PC-9 (cell line): ENCODE measurements at regions not wholly inside any gene's neighbourhood (a gene's known extent, or its start where the extent isn't known, plus 50 kb on each side); places are given as distances from the start of the nearest gene placed in this dataset.

ENCODE experiments used
- BruUV-seq: library from RNA; stranded (reverse); fragments of 400-500 nt; replicated peaks from 2 replicates; lab custom pipeline; 2021; lab: Mats Ljungman, UMichigan
- CTCF ChIA-PET: fragments of 300-600 bp; sonication (Branson Sonifier 250); formaldehyde crosslinking; loops from one replicate; lab custom pipeline; 2022; ENCODE audit warnings: antibody characterized with exemption; lab: Charles Lee
- POLR2A ChIA-PET: fragments of 300-600 bp; sonication (Branson Sonifier 250); formaldehyde crosslinking; loops from one replicate; lab custom pipeline; 2022; ENCODE audit warnings: antibody characterized with exemption; ENCODE audit not compliant: unreplicated experiment; lab: Charles Lee
- DNase-seq, 2 experiments: peaks; one replicate each; pipeline versions ENCODE4 v3.0.0 to v3.0.0-alpha.2; 2015 to 2022; ENCODE audit warnings: mixed read lengths in 1 of 2
- H2AFZ ChIP-seq: fragments of 200-600 bp; sonication (generic); 2 replicates; pipeline ENCODE4 v1.8.1; 2017; ENCODE audit warnings: antibody characterized with exemption
- H3F3A ChIP-seq: fragments of 200-600 bp; sonication (generic); 2 replicates; pipeline ENCODE4 v1.8.1; 2017; ENCODE audit warnings: antibody characterized with exemption, mild to moderate bottlenecking, low read depth; ENCODE audit not compliant: insufficient read depth
- H3K27ac ChIP-seq: fragments of 200-600 bp; sonication (generic); 2 replicates; pipeline ENCODE4 v1.6.1; 2016; ENCODE audit warnings: mixed run types
- H3K27me3 ChIP-seq: fragments of 200-600 bp; sonication (generic); 2 replicates; pipeline ENCODE4 v1.6.1; 2016; ENCODE audit warnings: low read depth, mixed run types; ENCODE audit not compliant: insufficient read depth
- H3K36me3 ChIP-seq: fragments of 200-600 bp; sonication (generic); 2 replicates; pipeline ENCODE4 v1.6.1; 2016; ENCODE audit warnings: low read depth, mixed run types
- H3K4me1 ChIP-seq: fragments of 200-600 bp; sonication (generic); replicated peaks from 2 replicates; pipeline ENCODE4 v1.6.1; 2016; ENCODE audit warnings: mixed run types; ENCODE audit not compliant: insufficient read depth
- H3K4me2 ChIP-seq: fragments of 200-600 bp; sonication (generic); 2 replicates; pipeline ENCODE4 v1.6.1; 2017; ENCODE audit warnings: mixed run types
- H3K4me3 ChIP-seq: fragments of 200-600 bp; sonication (generic); 2 replicates; pipeline ENCODE4 v1.6.1; 2016; ENCODE audit warnings: mixed run types
- H3K79me2 ChIP-seq: fragments of 200-600 bp; sonication (generic); 2 replicates; pipeline ENCODE4 v1.6.1; 2017; ENCODE audit warnings: low read depth, mixed run types
- H3K9me2 ChIP-seq: fragments of 200-600 bp; sonication (generic); 2 replicates; pipeline ENCODE4 v1.8.1; 2017; ENCODE audit warnings: mild to moderate bottlenecking; ENCODE audit not compliant: insufficient read depth
- H3K9me3 ChIP-seq: fragments of 200-600 bp; sonication (generic); 2 replicates; pipeline ENCODE4 v1.8.1; 2016; ENCODE audit warnings: low read depth; ENCODE audit not compliant: insufficient read depth
- H4K20me1 ChIP-seq: fragments of 200-600 bp; sonication (generic); 2 replicates; pipeline ENCODE4 v1.8.1; 2017; ENCODE audit not compliant: insufficient read depth
- EZH2 ChIP-seq: fragments of 200-600 bp; sonication (generic); IDR thresholded peaks from 2 replicates; pipeline ENCODE4 v1.8.0; 2017; ENCODE audit warnings: antibody characterized with exemption, low read depth
- intact Hi-C: fragments of 100-400 bp; cut with micrococcal nuclease; formaldehyde crosslinking; loops from one replicate; pipeline ENCODE4 v1.10.0; 2022; ENCODE audit not compliant: unreplicated experiment
- TF ChIP-seq, protein P1 (sequence below): fragments of 200-600 bp; sonication (generic); conservative IDR thresholded peaks from 2 replicates; pipeline ENCODE4 v1.6.1; 2017; ENCODE audit warnings: mixed run types, antibody characterized with exemption, mild to moderate bottlenecking, moderate library complexity

DNA sequence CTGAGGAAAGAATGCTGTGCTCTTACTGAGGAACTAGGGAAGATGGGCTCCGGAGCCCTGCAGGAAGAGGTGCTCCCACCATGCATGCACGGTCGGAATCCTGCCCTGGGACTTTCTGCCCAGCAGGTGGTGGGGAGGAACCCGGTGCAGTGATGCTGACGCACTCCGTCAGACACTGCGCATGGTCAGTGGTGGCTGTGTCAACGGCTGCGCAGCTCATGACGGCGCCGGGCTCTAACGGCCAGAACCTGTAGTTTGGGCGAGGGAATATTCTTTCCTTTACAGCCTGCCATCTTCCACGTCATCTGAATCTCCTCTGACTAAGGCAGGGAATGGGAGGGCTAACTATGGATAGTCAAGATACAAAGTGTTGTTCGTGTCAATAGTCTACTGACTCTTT, 189.2 kb upstream of the MGMT start:
- no peaks in the 10 kb centered on the region for H3F3A ChIP-seq
- H3K36me3 ChIP-seq: no peaks in the 10 kb centered on the region
- CTCF ChIA-PET: no interaction called here
- BruUV-seq: no TSS peak
- TF ChIP-seq, protein P1, sequence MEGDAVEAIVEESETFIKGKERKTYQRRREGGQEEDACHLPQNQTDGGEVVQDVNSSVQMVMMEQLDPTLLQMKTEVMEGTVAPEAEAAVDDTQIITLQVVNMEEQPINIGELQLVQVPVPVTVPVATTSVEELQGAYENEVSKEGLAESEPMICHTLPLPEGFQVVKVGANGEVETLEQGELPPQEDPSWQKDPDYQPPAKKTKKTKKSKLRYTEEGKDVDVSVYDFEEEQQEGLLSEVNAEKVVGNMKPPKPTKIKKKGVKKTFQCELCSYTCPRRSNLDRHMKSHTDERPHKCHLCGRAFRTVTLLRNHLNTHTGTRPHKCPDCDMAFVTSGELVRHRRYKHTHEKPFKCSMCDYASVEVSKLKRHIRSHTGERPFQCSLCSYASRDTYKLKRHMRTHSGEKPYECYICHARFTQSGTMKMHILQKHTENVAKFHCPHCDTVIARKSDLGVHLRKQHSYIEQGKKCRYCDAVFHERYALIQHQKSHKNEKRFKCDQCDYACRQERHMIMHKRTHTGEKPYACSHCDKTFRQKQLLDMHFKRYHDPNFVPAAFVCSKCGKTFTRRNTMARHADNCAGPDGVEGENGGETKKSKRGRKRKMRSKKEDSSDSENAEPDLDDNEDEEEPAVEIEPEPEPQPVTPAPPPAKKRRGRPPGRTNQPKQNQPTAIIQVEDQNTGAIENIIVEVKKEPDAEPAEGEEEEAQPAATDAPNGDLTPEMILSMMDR: no peak
- TF ChIP-seq EZH2: no peak
- H2AFZ ChIP-seq: no peak overlapping the region
- H3K9me3 ChIP-seq: no peaks in the 10 kb centered on the region
- no peak overlapping the region for H3K4me2 ChIP-seq
- H3K4me3 ChIP-seq: no peak overlapping the region
- H4K20me1 ChIP-seq: no peaks in the 10 kb centered on the region
- H3K9me2 ChIP-seq: no peaks in the 10 kb centered on the region
- peaks cover 47% of the 10 kb centered on the region for H3K27me3 ChIP-seq
- no peak for DNase-seq
- intact Hi-C loops: no loop called here
- POLR2A ChIA-PET: no interaction called here
- no peaks in the 10 kb centered on the region for H3K79me2 ChIP-seq
- no peaks in the 10 kb centered on the region for H3K4me1 ChIP-seq
- H3K27ac ChIP-seq: no peak overlapping the region

DNA sequence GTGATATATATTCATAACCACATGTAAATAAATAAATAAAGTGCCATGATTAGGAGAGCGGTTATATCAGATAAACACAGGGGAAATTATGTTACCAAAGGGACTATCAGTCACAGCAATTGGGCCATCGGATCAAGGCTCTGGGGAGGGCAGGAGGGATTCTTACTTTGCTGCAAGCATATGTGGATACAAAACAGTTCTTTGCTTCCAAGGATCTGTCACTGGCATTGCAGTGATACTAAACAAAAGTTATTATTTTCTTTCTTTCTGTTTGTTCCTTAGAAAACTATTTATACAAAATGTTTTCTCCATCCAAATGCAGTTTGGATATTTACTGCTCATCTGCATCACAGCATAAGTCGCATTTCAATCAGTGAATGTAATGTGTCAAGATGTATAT, 188.4 kb upstream of the MGMT start:
- TF ChIP-seq, protein P1: no peak
- TF ChIP-seq EZH2: no peak
- H3K4me1 ChIP-seq: no peaks in the 10 kb centered on the region
- CTCF ChIA-PET: no interaction called here
- H4K20me1 ChIP-seq: no peaks in the 10 kb centered on the region
- H3K9me3 ChIP-seq: no peaks in the 10 kb centered on the region
- H3K27ac ChIP-seq: no peak overlapping the region
- H3K79me2 ChIP-seq: no peaks in the 10 kb centered on the region
- peaks cover 42% of the 10 kb centered on the region for H3K27me3 ChIP-seq
- no peak for DNase-seq
- H3K9me2 ChIP-seq: no peaks in the 10 kb centered on the region
- H3K4me2 ChIP-seq: no peak overlapping the region
- intact Hi-C loops: no loop called here
- H3K4me3 ChIP-seq: no peak overlapping the region
- H2AFZ ChIP-seq: no peak overlapping the region
- no peaks in the 10 kb centered on the region for H3K36me3 ChIP-seq
- POLR2A ChIA-PET: no interaction called here
- H3F3A ChIP-seq: no peaks in the 10 kb centered on the region
- no TSS peak for BruUV-seq

GRCh38 chr10:129279446-129280154, 187.4 kb upstream of the MGMT start:
- H4K20me1 ChIP-seq: no peaks in the 10 kb centered on the region
- no peaks in the 10 kb centered on the region for H3K9me2 ChIP-seq
- H3K27me3 ChIP-seq: peaks cover 33% of the 10 kb centered on the region
- POLR2A ChIA-PET: no interaction called here
- no peaks in the 10 kb centered on the region for H3K4me1 ChIP-seq
- no peak overlapping the region for H2AFZ ChIP-seq
- no peaks in the 10 kb centered on the region for H3K36me3 ChIP-seq
- H3K27ac ChIP-seq: no peak overlapping the region
- no peak overlapping the region for H3K4me3 ChIP-seq
- TF ChIP-seq, protein P1: no peak
- no peak for TF ChIP-seq EZH2
- no peaks in the 10 kb centered on the region for H3K79me2 ChIP-seq
- DNase-seq: no peak
- no TSS peak for BruUV-seq
- H3K9me3 ChIP-seq: no peaks in the 10 kb centered on the region
- intact Hi-C loops: no loop called here
- no peaks in the 10 kb centered on the region for H3F3A ChIP-seq
- CTCF ChIA-PET: no interaction called here
- no peak overlapping the region for H3K4me2 ChIP-seq
